GM10248 (cell line): ENCODE measurements at regions not wholly inside any gene's neighbourhood (a gene's known extent, or its start where the extent isn't known, plus 50 kb on each side); places are given as distances from the start of the nearest gene placed in this dataset.

ENCODE experiments used
- CTCF ChIA-PET: fragments of 300-600 bp; sonication (Branson Sonifier 250); formaldehyde crosslinking; extraction: SDS; loops from one replicate; lab custom pipeline; 2021; ENCODE audit warnings: antibody characterized with exemption; lab: Yijun Ruan, JAX
- POLR2A ChIA-PET: fragments of 350-650 bp; sonication (Branson Sonifier 250); formaldehyde crosslinking; extraction: SDS; loops from one replicate; lab custom pipeline; 2020; ENCODE audit warnings: antibody characterized with exemption; lab: Yijun Ruan, JAX
- DNase-seq: peaks from one replicate; pipeline ENCODE4 v3.0.0; 2012; ENCODE audit errors: extremely low spot score
- TF ChIP-seq, protein P1 (sequence below): IDR thresholded peaks from 2 replicates; pipeline ENCODE4 v1.5.1; 2012; ENCODE audit warnings: mild to moderate bottlenecking, low read depth; ENCODE audit errors: extremely low read depth, missing control alignments, control extremely low read depth

DNA sequence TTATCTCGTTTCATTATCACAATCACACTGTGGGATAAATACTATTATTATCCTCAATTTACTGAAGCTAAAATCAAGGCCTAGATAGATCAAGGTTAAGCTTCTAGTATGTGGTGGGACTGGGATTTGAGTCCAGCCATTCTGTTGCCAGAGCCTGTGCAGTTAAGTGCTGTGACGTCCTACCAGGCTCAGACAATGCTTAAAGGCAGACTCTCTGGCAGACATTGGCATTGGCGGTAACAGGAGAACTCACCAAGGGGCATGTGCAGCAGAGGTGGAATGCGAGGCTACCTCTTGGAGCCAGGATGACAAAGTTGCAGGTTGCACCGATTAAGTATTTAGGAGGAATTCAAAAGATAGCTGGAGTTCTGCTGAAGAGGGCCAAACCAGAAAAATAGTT is 155.6 kb upstream of the IFNG-AS1 start:
- ChIA-PET CTCF (no interaction called here), POLR2A (interaction anchor here (0.5 kb wide), 1 partner anchor 56 kb away, joined by 3 read pairs; no protein-coding TSS in a partner anchor)
- no peak for DNase-seq
- TF ChIP-seq, protein P1, sequence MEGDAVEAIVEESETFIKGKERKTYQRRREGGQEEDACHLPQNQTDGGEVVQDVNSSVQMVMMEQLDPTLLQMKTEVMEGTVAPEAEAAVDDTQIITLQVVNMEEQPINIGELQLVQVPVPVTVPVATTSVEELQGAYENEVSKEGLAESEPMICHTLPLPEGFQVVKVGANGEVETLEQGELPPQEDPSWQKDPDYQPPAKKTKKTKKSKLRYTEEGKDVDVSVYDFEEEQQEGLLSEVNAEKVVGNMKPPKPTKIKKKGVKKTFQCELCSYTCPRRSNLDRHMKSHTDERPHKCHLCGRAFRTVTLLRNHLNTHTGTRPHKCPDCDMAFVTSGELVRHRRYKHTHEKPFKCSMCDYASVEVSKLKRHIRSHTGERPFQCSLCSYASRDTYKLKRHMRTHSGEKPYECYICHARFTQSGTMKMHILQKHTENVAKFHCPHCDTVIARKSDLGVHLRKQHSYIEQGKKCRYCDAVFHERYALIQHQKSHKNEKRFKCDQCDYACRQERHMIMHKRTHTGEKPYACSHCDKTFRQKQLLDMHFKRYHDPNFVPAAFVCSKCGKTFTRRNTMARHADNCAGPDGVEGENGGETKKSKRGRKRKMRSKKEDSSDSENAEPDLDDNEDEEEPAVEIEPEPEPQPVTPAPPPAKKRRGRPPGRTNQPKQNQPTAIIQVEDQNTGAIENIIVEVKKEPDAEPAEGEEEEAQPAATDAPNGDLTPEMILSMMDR = no peak

- CTCF ChIA-PET = interaction anchor here (1.0 kb wide), 1 partner anchor 9 kb away, joined by 3 read pairs; no protein-coding TSS in a partner anchor
- TF ChIP-seq, protein P1 = no peak
- DNase-seq = no peak
- POLR2A ChIA-PET = no interaction called here
These were observed 151.4 kb upstream of the IFNG-AS1 start for GRCh38 chr12:67837876-67838275.

DNA sequence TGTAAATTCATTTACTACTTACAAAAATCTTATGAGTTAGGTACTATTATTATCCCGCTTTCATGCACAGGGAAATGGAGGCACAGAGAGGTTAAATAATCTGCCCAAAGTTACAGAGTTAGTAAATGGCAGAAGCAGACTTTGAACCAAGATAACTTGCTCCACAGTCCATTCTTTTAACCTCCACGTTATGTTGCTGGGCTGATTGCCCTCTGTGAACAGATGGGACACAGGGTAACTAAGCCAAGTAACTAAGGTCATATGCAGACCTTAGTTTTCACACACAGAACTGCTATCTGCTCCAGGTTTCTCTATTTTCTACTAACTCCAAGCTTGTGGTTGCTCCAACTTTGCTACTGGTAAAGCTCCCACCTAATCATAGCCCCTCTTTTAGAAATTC is 147.1 kb upstream of the IFNG-AS1 start:
- ChIA-PET POLR2A (no interaction called here), CTCF (no interaction called here)

DNA sequence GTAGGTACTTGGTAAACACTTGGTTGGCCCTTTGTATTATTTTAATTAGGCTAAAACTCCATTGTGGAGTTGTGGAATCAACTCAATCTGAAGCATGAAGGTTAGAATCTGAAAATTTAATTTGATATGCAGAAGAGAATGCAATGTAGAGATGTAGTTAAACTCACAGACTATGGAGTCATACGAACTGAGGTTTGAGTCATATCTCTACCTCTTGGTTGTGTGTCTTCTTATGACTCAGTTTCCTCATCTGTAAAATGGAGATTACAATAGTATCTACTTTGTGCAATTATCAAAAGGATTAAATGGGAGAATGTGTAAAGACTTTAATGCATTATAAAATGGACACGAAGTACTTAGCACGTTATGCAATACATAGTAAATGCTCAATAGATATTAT is 146.0 kb upstream of the IFNG-AS1 start:
- TF ChIP-seq, protein P1 = no peak
- ChIA-PET POLR2A (no interaction called here), CTCF (no interaction called here)
- no peak for DNase-seq

More for the DNA sequence above, 147.1 kb upstream of the IFNG-AS1 start:
- DNase-seq = no peak
- TF ChIP-seq, protein P1 = no peak

GRCh38 chr12:67852701-67853100 is 136.5 kb upstream of the IFNG-AS1 start:
- no peak for DNase-seq
- TF ChIP-seq, protein P1 = no peak
- ChIA-PET POLR2A (no interaction called here), CTCF (interaction anchor here (1.1 kb wide), 1 partner anchor 21 kb away, joined by 3 read pairs; no protein-coding TSS in a partner anchor)

DNA sequence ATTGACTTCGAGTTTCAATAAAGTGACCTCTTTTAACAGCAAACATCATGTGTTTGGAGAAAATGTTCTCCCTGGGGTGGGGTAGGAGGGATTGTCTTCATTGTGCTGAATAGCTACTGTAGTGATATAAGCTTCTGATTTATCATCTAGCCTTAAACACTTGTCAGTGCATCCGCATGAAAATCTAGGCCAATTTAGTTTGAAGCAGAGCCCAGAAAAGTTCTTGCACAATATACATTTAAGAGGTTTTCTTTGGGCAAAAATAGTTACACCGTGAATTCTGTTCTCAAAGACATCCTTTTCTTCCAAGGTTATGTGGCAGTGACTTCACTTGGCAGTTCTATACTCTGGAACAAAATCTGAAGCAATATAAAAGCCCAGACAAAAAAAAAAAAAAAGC is 136.0 kb upstream of the IFNG-AS1 start:
- POLR2A ChIA-PET = no interaction called here
- CTCF ChIA-PET = no interaction called here
- DNase-seq = no peak
- TF ChIP-seq, protein P1 = no peak
